H54 (cell line): ENCODE measurements at regions not wholly inside any gene's neighbourhood (a gene's known extent, or its start where the extent isn't known, plus 50 kb on each side); places are given as distances from the start of the nearest gene placed in this dataset.

Experiments used
- DNase-seq: peaks from one replicate; pipeline ENCODE4 v3.0.0; 2011; ENCODE audit warnings: low spot score, mixed read lengths; ENCODE audit not compliant: insufficient read length
- FAIRE-seq: peaks from 3 replicates; lab custom pipeline; 2011; peaks lifted over from hg19 to GRCh38; lab: Jason Lieb, UNC
- POLR2A ChIP-seq: IDR thresholded peaks from 2 replicates; pipeline ENCODE4 v1.6.1; 2011; ENCODE audit warnings: low read depth, mild to moderate bottlenecking, low read length

GRCh38 chr6:147654103-147654845, 145.8 kb downstream of the SAMD5 start:
- no peak for FAIRE-seq
- DNase-seq = no peak
- TF ChIP-seq POLR2A = no peak

GRCh38 chr6:147660334-147661311, 152.1 kb downstream of the SAMD5 start:
- DNase-seq (no peak), FAIRE-seq (no peak)
- TF ChIP-seq POLR2A = no peak

GRCh38 chr6:147662646-147663045, 154.2 kb downstream of the SAMD5 start:
- TF ChIP-seq POLR2A = no peak
- DNase-seq (no peak), FAIRE-seq (no peak)

- FAIRE-seq (no peak), DNase-seq (no peak)
- TF ChIP-seq POLR2A = no peak
Observed at GRCh38 chr6:147664092-147664491, 155.6 kb downstream of the SAMD5 start.

- TF ChIP-seq POLR2A = no peak
- no peak for DNase-seq
- no peak for FAIRE-seq
Observed at GRCh38 chr6:147666255-147666654, 157.8 kb downstream of the SAMD5 start.

- FAIRE-seq (no peak), DNase-seq (no peak)
- TF ChIP-seq POLR2A = no peak
Observed at GRCh38 chr6:147667082-147667481, 158.6 kb downstream of the SAMD5 start.

GRCh38 chr6:147674099-147674498, 165.6 kb downstream of the SAMD5 start:
- DNase-seq (no peak), FAIRE-seq (no peak)
- TF ChIP-seq POLR2A = no peak

- TF ChIP-seq POLR2A = no peak
- no peak for FAIRE-seq
Observed at GRCh38 chr6:147674794-147675193, 166.3 kb downstream of the SAMD5 start.

GRCh38 chr6:147675281-147675680, 166.8 kb downstream of the SAMD5 start:
- no peak for FAIRE-seq
- no peak for DNase-seq
- no peak for TF ChIP-seq POLR2A

More at GRCh38 chr6:147674794-147675193, 166.3 kb downstream of the SAMD5 start:
- no peak for DNase-seq

GRCh38 chr6:147676495-147677199, 168.2 kb downstream of the SAMD5 start:
- TF ChIP-seq POLR2A = no peak
- FAIRE-seq = no peak
- no peak for DNase-seq

- no peak for DNase-seq
- FAIRE-seq = no peak
- TF ChIP-seq POLR2A = no peak
Observed at GRCh38 chr6:147677647-147678046, 169.2 kb downstream of the SAMD5 start.

GRCh38 chr6:147678253-147678652, 169.8 kb downstream of the SAMD5 start:
- DNase-seq (no peak), FAIRE-seq (no peak)
- TF ChIP-seq POLR2A = no peak

- FAIRE-seq (no peak), DNase-seq (no peak)
- TF ChIP-seq POLR2A = no peak
Observed at GRCh38 chr6:147684906-147685305, 176.4 kb downstream of the SAMD5 start.

- FAIRE-seq = no peak
- no peak for TF ChIP-seq POLR2A
- DNase-seq = no peak
Observed at GRCh38 chr6:147689398-147689797, 180.9 kb downstream of the SAMD5 start.
